Tibial artery (tissue), 4 donors: ENCODE measurements at regions not wholly inside any gene's neighbourhood (a gene's known extent, or its start where the extent isn't known, plus 50 kb on each side); places are given as distances from the start of the nearest gene placed in this dataset.

ENCODE experiments used
- DNase-seq, 2 donors: peaks; one replicate each; pipeline ENCODE4 v3.0.0-alpha.2; 2019
- H3K27ac ChIP-seq, 2 donors: fragments of 200-600 bp; sonication (generic) in 1 of 2; 1 replicate in 1 of 2; 2 replicates in 1 of 2; pipeline ENCODE4 v1.5.1; 2018 to 2019; ENCODE audit warnings: mild to moderate bottlenecking in 1 of 2
- H3K27me3 ChIP-seq, 2 donors: fragments of 200-600 bp; sonication (generic) in 1 of 2; one replicate each; pipeline versions ENCODE4 v1.5.1 to v1.6.0; 2016 to 2019
- H3K36me3 ChIP-seq, 3 donors: fragments of 200-600 bp; sonication (generic) in 2 of 3; one replicate each; pipeline ENCODE4 v1.5.1; 2016 to 2019; ENCODE audit warnings: mild to moderate bottlenecking in 2 of 3
- H3K4me1 ChIP-seq, 4 donors: fragments of 200-600 bp; sonication (generic) in 2 of 4; 1 replicate in 3 of 4; 2 replicates in 1 of 4; pipeline ENCODE4 v1.5.1; 2016 to 2019
- H3K4me3 ChIP-seq, 2 donors: fragments of 200-600 bp; sonication (generic) in 1 of 2; 1 replicate in 1 of 2; 2 replicates in 1 of 2; pipeline ENCODE4 v1.5.1; 2018 to 2019; ENCODE audit warnings: mild to moderate bottlenecking in 2 of 2
- H3K9me3 ChIP-seq, 3 donors: fragments of 200-600 bp; sonication (generic) in 1 of 3; one replicate each; pipeline ENCODE4 v1.5.1; 2016 to 2019
- intact Hi-C: fragments of 100-400 bp; cut with DNase I; formaldehyde crosslinking; loops from one replicate; pipeline ENCODE4 v1.15.0; 2023; ENCODE audit warnings: low total_unique reads
- TF ChIP-seq, protein P1 (sequence below), 2 experiments: fragments of 200-600 bp in 1 of 2; fragments of 450-650 bp in 1 of 2; IDR thresholded peaks; one replicate each; pipeline ENCODE4 v1.5.1; 2017 to 2019; ENCODE audit warnings: antibody characterized with exemption in 2 of 2, mild to moderate bottlenecking in 1 of 2, moderate library complexity in 1 of 2

DNA sequence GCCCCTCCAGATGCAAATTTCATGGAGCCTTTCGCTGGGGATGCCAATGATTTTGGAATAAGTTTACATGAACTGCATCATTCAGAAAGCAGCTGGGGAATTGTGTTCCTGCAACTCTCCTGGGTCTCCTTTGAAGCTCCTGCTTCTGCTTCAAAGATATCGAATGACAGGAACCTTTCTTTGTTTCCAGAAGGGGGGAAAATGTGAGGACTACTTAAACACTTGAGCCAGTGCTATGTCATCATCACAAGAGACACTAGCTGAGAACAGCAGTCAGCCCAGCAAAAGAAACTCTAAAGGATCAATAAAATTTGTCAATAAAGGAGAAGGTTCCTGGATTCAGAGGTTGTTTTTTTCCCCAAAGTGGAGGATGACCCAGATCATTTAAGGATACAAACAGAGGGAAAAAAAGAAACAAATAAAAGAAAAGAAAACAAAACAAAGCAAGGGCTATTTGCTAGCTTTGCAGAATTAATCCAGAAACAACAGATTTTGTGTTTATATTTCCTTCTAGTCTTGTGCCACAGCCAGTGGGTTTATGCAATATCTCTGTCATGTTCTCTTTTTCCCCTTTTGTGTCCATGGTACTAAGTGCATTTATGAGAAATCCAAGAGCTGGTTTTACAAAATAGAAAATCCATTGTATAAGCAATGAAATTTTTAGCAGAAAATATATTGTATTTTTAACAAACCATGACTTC is 463.7 kb downstream of the CDH2 start:
- Histone ChIP-seq H3K4me1 (peaks cover 0 to 6% (median 0%) of the 10 kb centered on the region in 4 donors), H3K4me3 (no peak overlapping the region), H3K9me3 (peaks cover 0 to 8% (median 0%) of the 10 kb centered on the region in 3 donors), H3K36me3 (no peaks in the 10 kb centered on the region), H3K27me3 (no peaks in the 10 kb centered on the region), H3K27ac (no peak overlapping the region)
- no peak for DNase-seq
- TF ChIP-seq, protein P1, sequence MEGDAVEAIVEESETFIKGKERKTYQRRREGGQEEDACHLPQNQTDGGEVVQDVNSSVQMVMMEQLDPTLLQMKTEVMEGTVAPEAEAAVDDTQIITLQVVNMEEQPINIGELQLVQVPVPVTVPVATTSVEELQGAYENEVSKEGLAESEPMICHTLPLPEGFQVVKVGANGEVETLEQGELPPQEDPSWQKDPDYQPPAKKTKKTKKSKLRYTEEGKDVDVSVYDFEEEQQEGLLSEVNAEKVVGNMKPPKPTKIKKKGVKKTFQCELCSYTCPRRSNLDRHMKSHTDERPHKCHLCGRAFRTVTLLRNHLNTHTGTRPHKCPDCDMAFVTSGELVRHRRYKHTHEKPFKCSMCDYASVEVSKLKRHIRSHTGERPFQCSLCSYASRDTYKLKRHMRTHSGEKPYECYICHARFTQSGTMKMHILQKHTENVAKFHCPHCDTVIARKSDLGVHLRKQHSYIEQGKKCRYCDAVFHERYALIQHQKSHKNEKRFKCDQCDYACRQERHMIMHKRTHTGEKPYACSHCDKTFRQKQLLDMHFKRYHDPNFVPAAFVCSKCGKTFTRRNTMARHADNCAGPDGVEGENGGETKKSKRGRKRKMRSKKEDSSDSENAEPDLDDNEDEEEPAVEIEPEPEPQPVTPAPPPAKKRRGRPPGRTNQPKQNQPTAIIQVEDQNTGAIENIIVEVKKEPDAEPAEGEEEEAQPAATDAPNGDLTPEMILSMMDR (IDR thresholded peaks at IDR 0.05), result no peak
- intact Hi-C loops, result no loop called here

DNA sequence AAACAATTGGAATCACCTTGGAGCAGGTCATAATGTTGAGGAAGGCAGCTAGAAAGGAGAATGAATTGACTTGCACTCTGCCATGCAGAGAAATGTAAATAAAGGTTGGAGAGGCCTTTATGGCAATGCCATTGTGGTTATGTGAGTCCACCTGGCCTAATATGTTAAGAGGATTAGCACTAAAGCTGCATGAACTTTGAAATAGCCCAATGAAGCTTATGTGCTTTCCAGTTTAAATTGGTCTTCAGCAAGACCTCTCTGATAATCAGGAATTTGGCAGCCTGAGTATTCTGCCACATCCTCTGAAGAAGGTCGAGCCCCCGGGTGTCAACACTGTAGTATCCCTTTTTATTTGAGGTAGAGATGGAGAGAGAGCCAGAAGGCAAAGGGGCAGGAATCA is 464.9 kb downstream of the CDH2 start:
- no peak for DNase-seq
- H3K27me3 ChIP-seq, result no peaks in the 10 kb centered on the region
- TF ChIP-seq, protein P1 (IDR thresholded peaks at IDR 0.05), result no peak
- intact Hi-C loops, result no loop called here
- H3K36me3 ChIP-seq, result no peaks in the 10 kb centered on the region
- H3K27ac ChIP-seq, result no peak overlapping the region
- H3K4me1 ChIP-seq, result peaks cover 0 to 6% (median 0%) of the 10 kb centered on the region in 4 donors
- H3K4me3 ChIP-seq, result no peak overlapping the region
- H3K9me3 ChIP-seq, result peaks cover 0 to 8% (median 0%) of the 10 kb centered on the region in 3 donors

DNA sequence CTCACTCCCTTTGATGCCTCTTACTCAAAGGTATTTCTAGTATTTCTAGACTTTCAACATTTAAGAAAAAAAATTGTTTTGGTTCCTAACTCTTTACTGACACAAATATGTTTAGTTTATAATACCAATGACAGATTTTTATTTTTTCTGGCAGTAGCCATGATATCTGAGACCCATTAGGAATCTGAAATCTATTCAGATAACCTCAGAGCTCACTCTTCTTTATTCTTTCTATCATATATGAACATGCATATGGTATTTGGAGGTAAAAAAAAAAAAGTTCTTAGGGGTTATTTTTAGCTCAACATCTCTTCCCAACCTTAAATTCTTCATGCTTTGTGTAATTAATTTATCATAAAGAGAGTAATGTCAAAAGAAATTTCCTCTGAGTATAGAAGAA is 465.5 kb downstream of the CDH2 start:
- Histone ChIP-seq H3K4me3 (no peak overlapping the region), H3K36me3 (no peaks in the 10 kb centered on the region), H3K27me3 (no peaks in the 10 kb centered on the region), H3K9me3 (peaks cover 0 to 8% (median 0%) of the 10 kb centered on the region in 3 donors), H3K4me1 (peaks cover 0 to 6% (median 0%) of the 10 kb centered on the region in 4 donors), H3K27ac (no peak overlapping the region)
- no peak for DNase-seq
- intact Hi-C loops, result no loop called here
- TF ChIP-seq, protein P1 (IDR thresholded peaks at IDR 0.05), result no peak

DNA sequence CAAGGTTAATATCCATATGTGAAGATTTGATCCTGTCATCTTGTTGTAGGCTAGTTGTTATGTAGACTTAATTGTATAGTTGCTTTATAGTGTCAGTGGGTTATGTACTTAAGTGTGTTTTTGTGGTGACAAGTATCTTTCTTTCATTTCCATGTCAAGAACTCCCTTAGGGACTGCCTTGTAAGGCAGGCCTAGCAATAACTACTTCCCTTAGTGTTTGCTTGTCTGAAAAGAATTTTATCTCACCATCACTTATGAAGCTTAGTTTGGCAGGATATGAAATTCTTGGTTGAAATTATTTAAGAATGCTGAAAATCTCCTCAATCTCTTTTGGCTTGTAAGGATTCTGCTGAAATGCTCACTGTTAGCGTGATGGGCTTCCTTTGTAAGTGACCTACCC is 467.6 kb downstream of the CDH2 start:
- peaks cover 0 to 6% (median 0%) of the 10 kb centered on the region in 4 donors for H3K4me1 ChIP-seq
- peaks cover 0 to 8% (median 0%) of the 10 kb centered on the region in 3 donors for H3K9me3 ChIP-seq
- H3K27ac ChIP-seq, result no peak overlapping the region
- no peaks in the 10 kb centered on the region for H3K36me3 ChIP-seq
- no peaks in the 10 kb centered on the region for H3K27me3 ChIP-seq
- TF ChIP-seq, protein P1 (IDR thresholded peaks at IDR 0.05), result no peak
- no peak overlapping the region for H3K4me3 ChIP-seq
- no peak for DNase-seq
- intact Hi-C loops, result no loop called here

DNA sequence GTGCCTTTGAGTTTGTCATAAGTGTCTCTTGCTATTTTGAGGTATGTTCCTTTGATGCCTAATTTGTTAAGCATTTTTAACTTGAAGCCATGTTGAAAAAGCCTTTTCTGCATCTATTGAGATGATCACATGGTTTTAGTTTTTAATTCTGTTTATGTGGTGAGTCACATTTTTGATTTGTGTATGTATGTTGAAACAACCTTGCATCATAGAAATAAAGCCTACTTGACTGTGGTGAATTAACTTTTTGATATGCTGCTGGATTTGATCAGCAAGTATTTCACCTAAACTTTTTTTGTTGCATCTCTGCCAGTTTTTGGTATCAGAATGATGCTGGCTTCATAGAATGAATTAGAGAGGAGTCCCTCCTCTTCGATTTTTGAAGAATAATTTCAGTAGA is 469.7 kb downstream of the CDH2 start:
- Histone ChIP-seq H3K4me1 (no peaks in the 10 kb centered on the region), H3K27ac (no peak overlapping the region), H3K27me3 (no peaks in the 10 kb centered on the region), H3K36me3 (no peaks in the 10 kb centered on the region), H3K4me3 (no peak overlapping the region), H3K9me3 (peaks cover 0 to 8% (median 0%) of the 10 kb centered on the region in 3 donors)
- TF ChIP-seq, protein P1 (IDR thresholded peaks at IDR 0.05), result no peak
- DNase-seq, result no peak
- intact Hi-C loops, result no loop called here
